WERI-Rb-1 (cell line): ENCODE measurements at regions not wholly inside any gene's neighbourhood (a gene's known extent, or its start where the extent isn't known, plus 50 kb on each side); places are given as distances from the start of the nearest gene placed in this dataset.

ENCODE experiments used
- DNase-seq: peaks from one replicate; pipeline ENCODE4 v3.0.0-alpha.2; 2020
- H3K27ac ChIP-seq: fragments of 250-450 bp; sonication (Bioruptor Pico); 2 replicates; pipeline ENCODE4 v1.5.1; 2020; ENCODE audit warnings: mild to moderate bottlenecking, moderate library complexity
- H3K27me3 ChIP-seq: fragments of 250-450 bp; sonication (Bioruptor Pico); 2 replicates; pipeline ENCODE4 v1.5.1; 2021; ENCODE audit warnings: mild to moderate bottlenecking, low read depth, moderate library complexity; ENCODE audit not compliant: insufficient read depth, severe bottlenecking
- H3K36me3 ChIP-seq: fragments of 250-450 bp; sonication (Bioruptor Pico); 2 replicates; pipeline ENCODE4 v1.5.1; 2020; ENCODE audit warnings: mild to moderate bottlenecking, moderate library complexity
- H3K4me3 ChIP-seq: 2 replicates; pipeline ENCODE4 v1.5.1; 2011; ENCODE audit warnings: low read depth, mild to moderate bottlenecking, control low read depth, low read length
- H3K9me3 ChIP-seq: fragments of 250-450 bp; sonication (Bioruptor Pico); 2 replicates; pipeline ENCODE4 v1.5.1; 2021; ENCODE audit warnings: mild to moderate bottlenecking, moderate library complexity; ENCODE audit not compliant: severe bottlenecking
- TF ChIP-seq, protein P1 (sequence below): IDR thresholded peaks from 2 replicates; pipeline ENCODE4 v1.5.1; 2011; ENCODE audit warnings: low read depth, mild to moderate bottlenecking, control low read depth, inconsistent platforms, low read length

DNA sequence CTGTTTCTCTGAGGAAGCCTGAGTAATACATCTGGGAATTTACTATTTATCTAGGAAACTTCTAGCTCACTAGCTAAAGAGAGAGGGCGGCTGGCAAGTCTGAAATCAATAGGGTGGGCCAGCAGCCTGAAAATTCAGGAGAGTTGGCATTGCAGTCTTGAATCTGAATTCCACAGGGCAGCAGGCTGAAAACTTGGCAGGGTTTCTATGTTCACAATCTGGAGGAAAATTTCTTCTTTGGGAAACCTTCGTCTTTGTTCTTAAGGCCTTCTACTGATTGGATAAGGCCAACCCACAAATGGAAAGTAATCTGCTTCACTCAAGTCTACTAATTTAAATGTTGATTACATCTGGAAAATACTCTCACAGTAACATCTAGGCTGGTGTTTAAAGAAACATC, 101.0 kb upstream of the COG2 start:
- Histone ChIP-seq H3K27ac (no peak overlapping the region), H3K27me3 (no peaks in the 10 kb centered on the region), H3K9me3 (no peaks in the 10 kb centered on the region), H3K4me3 (no peak overlapping the region), H3K36me3 (no peaks in the 10 kb centered on the region)
- TF ChIP-seq, protein P1, sequence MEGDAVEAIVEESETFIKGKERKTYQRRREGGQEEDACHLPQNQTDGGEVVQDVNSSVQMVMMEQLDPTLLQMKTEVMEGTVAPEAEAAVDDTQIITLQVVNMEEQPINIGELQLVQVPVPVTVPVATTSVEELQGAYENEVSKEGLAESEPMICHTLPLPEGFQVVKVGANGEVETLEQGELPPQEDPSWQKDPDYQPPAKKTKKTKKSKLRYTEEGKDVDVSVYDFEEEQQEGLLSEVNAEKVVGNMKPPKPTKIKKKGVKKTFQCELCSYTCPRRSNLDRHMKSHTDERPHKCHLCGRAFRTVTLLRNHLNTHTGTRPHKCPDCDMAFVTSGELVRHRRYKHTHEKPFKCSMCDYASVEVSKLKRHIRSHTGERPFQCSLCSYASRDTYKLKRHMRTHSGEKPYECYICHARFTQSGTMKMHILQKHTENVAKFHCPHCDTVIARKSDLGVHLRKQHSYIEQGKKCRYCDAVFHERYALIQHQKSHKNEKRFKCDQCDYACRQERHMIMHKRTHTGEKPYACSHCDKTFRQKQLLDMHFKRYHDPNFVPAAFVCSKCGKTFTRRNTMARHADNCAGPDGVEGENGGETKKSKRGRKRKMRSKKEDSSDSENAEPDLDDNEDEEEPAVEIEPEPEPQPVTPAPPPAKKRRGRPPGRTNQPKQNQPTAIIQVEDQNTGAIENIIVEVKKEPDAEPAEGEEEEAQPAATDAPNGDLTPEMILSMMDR: no peak
- DNase-seq: no peak

DNA sequence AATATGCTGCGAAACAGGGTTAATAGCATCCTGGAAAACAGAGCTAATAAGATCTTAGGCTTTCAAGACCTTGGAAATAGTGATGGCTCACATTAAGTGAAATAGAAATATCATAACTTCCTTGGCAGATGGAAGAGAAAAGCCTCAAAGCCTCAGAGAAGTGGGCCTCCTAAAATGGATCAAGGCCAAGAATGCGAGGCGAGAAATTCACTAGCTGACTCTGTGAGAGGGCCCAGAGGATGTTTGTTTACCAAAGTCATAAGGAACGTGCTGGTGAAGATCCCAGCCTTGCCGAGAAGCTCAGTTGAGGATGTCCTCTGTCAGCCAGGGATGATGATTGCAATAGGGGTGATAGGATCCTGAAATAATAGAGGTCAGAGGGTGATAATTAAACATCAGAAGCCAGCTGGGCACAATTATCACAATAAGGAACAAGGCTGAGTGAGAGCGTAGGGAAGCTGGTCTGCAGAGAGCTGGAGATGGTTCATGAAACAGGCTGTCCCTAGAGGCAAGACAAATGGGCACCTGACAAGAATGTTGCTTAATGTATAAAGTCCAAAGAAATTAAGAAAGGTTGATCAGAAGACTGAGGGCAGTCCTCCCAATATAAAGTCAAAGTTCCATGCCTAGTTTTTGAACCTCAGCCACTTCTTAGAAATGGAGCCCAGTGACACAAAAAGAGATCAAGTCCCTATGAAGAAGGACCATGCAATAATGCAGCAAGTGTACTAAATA, 101.7 kb upstream of the COG2 start:
- H3K4me3 ChIP-seq: no peak overlapping the region
- H3K27ac ChIP-seq: no peak overlapping the region
- no peaks in the 10 kb centered on the region for H3K27me3 ChIP-seq
- TF ChIP-seq, protein P1: no peak
- no peak for DNase-seq
- H3K36me3 ChIP-seq: no peaks in the 10 kb centered on the region
- H3K9me3 ChIP-seq: no peaks in the 10 kb centered on the region

DNA sequence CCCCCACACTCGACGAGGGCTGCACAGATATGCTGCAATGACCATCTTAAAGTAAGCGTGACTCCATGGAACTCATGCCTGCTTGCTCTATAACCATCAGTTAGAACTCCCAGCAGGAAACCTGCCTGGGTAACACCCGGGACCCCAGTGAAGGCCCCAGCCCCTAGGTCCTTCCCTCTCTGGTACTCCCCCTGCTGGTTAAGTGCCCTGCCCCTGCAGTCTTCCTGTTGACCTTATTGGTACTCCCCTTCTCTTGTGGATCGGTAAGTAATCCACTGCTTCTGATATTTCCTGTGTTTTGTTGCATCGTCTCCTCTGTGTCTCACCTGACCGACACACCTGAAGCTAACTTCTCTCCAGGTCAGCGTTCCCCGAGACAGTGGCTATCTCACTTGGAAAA, 104.8 kb upstream of the COG2 start:
- Histone ChIP-seq H3K9me3 (peaks cover 6% of the 10 kb centered on the region), H3K4me3 (no peak overlapping the region), H3K36me3 (no peaks in the 10 kb centered on the region), H3K27me3 (no peaks in the 10 kb centered on the region), H3K27ac (no peak overlapping the region)
- TF ChIP-seq, protein P1: peak; percentile 66
- peak; percentile 23 for DNase-seq

DNA sequence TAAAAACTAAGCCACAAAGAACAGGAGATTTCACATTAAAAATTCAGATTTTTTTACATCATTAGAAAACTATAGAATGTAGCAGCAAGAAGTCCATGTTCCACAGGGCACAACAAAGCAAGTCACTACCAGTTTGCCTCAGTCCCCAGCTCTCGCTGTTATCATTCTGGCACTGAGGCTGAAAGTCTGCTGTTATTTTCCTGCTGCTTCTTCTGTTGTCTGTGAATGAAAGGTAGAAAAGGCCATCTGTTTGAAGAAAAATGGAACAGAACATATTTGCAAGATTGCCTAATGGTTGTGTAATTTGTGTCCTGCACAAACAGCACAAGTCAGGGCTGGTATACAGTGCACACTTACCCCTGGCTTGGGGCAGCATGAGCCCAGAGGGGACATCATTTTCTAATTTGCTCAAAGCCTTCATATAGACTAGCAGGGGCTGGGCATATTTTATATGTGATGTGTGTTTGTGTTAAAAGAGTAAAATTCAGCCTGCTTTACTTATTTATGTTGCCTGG, 105.6 kb upstream of the COG2 start:
- Histone ChIP-seq H3K27me3 (no peaks in the 10 kb centered on the region), H3K27ac (no peak overlapping the region), H3K4me3 (no peak overlapping the region), H3K36me3 (no peaks in the 10 kb centered on the region), H3K9me3 (peaks cover 6% of the 10 kb centered on the region)
- TF ChIP-seq, protein P1: no peak
- no peak for DNase-seq

DNA sequence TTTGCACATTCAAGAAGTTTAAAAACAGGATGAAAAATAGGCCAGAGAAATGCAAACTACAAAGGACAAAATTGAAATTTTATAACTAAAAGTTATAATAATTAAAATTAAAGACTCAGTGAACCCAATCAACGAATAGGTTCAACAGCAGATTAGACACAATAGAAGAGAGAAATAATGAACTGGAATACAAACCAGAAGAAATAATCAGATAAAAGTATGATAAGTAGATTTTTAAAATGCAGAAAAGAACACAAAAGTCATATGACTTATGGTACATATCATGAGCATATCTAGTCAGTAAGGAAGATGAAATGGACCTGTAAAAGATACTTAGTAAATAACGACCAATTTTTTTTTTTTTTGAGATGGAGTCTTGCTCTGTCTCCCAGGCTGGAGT, 108.1 kb upstream of the COG2 start:
- Histone ChIP-seq H3K4me3 (no peak overlapping the region), H3K27me3 (no peaks in the 10 kb centered on the region), H3K36me3 (no peaks in the 10 kb centered on the region), H3K27ac (no peak overlapping the region), H3K9me3 (peaks cover 9% of the 10 kb centered on the region)
- DNase-seq: no peak
- TF ChIP-seq, protein P1: no peak

DNA sequence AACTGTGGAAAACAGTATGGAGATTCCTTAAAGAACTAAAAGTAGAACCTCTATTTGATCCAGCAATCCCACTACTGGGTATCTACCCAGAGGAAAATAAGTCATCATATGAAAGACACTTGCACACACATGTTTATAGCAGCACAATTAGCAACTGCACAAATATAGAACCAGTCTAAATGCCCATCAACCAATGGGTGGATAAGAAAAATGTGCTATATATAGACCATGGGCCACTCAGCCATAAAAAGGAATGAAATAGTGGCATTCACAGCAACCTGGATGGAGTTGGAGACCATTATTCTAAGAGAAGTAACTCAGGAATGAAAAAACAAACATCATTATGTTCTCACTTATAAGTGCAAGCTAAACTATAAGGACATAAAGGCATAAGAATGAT, 105.0 kb upstream of the PGBD5 start:
- peaks cover 11% of the 10 kb centered on the region for H3K9me3 ChIP-seq
- no peak overlapping the region for H3K4me3 ChIP-seq
- TF ChIP-seq, protein P1: no peak
- H3K36me3 ChIP-seq: no peaks in the 10 kb centered on the region
- no peak overlapping the region for H3K27ac ChIP-seq
- no peak for DNase-seq
- no peaks in the 10 kb centered on the region for H3K27me3 ChIP-seq
